Heart right ventricle (tissue), 16 donors: ENCODE measurements at regions not wholly inside any gene's neighbourhood (a gene's known extent, or its start where the extent isn't known, plus 50 kb on each side); places are given as distances from the start of the nearest gene placed in this dataset.

Experiments used
- ATAC-seq, 8 donors: fragments of 200-7000 bp; cut with Tn5 transposase; one replicate each; pipeline ENCODE4 v1.9.1; 2020; ENCODE audit warnings: mild to moderate bottlenecking in 8 of 8, moderate library complexity in 8 of 8, moderate number of reproducible peaks in 1 of 8
- DNase-seq, 2 donors: peaks; one replicate each; pipeline ENCODE4 v3.0.0-alpha.2; 2020
- H3K27ac ChIP-seq, 10 donors: fragments of 200-600 bp; sonication (generic) in 2 of 10; one replicate each; pipeline versions ENCODE4 v1.5.0 to v1.8.0; 2020 to 2022; ENCODE audit warnings: mild to moderate bottlenecking in 3 of 10
- H3K27me3 ChIP-seq, 7 donors: fragments of 200-600 bp; one replicate each; pipeline ENCODE4 v1.8.0; 2021 to 2022; ENCODE audit warnings: mild to moderate bottlenecking in 2 of 7
- H3K36me3 ChIP-seq, 9 donors: fragments of 200-600 bp; sonication (generic) in 1 of 9; one replicate each; pipeline versions ENCODE4 v1.5.0 to v1.8.0; 2020 to 2022; ENCODE audit warnings: mild to moderate bottlenecking in 2 of 9
- H3K4me1 ChIP-seq, 9 donors: fragments of 200-600 bp; sonication (generic) in 1 of 9; one replicate each; pipeline versions ENCODE4 v1.5.0 to v1.8.0; 2020 to 2022; ENCODE audit warnings: mild to moderate bottlenecking in 4 of 9
- H3K4me3 ChIP-seq, 10 donors: fragments of 200-600 bp; sonication (generic) in 2 of 10; one replicate each; pipeline versions ENCODE4 v1.5.0 to v1.8.0; 2020 to 2022; ENCODE audit warnings: mild to moderate bottlenecking in 7 of 10, moderate library complexity in 2 of 10
- H3K9me3 ChIP-seq, 11 donors: fragments of 200-600 bp in 10 of 11; sonication (generic) in 2 of 11; one replicate each; pipeline versions ENCODE4 v1.5.0 to v1.8.0; 2013 to 2022; ENCODE audit warnings: mild to moderate bottlenecking in 2 of 11, control low read depth in 1 of 11, moderate library complexity in 1 of 11
- CTCF ChIP-seq, 9 donors: fragments of 200-600 bp; sonication (generic) in 2 of 9; IDR thresholded peaks; one replicate each; pipeline versions ENCODE4 v1.5.0 to v1.8.0; 2021 to 2022; ENCODE audit warnings: antibody characterized with exemption in 9 of 9, mild to moderate bottlenecking in 5 of 9, moderate library complexity in 1 of 9
- WGBS, 2 donors: extraction: QIAGEN DNeasy Blood & Tissue Kit; methylation state at CpG; one replicate each; pipeline ENCODE4 v1.1.7; 2013; ENCODE audit warnings: inconsistent platforms in 1 of 2; 5-methylcytosine and 5-hydroxymethylcytosine counted together
- intact Hi-C, 10 donors: fragments of 100-400 bp; cut with DNase I; formaldehyde crosslinking; loops; one replicate each; pipeline versions ENCODE4 v1.11.1 to v1.14.2; 2022
- donor health status: Arrhythmogenic right ventricular cardiomyopathy.
- donor health status: ischemic (EF 13 %, LVEDD 7.1; RV severe dilation, severe dysfunction).
- donor health status: healthy with polysubstance abuse.
- donor health status: DM: no; HTN: yes; CAD: no.
- donor health status: DM: no; HTN: no; CAD: no.
- donor health status: ischemic (EF 25% LVEDD 6.9; RV normal size, moderate dysfunction).
- donor health status: ischemic (EF 25% LVEDD 5.7; RV mildly dilated, moderate dysfunction).
- donor health status: healthy.
- donor health status: DM: yes; HTN: yes; CAD: no.
- donor health status: Ischemic cardiomyopathy.
- donor health status: ischemic (EF 35%, LVEDD 5.7; RV mildly dilated, moderate dysfunction).
- donor health status: nonischemic (EF 11% LVEDD 7.7; RV severe dilation, severe dysfunction).
- donor health status: DM: yes; HTN: yes; CAD: no.
- donor health status: PGD.
- donor health status: ischemic (EF 29% LVEDD 5.4; RV normal size, mild dysfunction).
- donor health status: nonischemic (EF 23%, LVEDD 6.1; RV moderate dilation, normal function).

GRCh38 chr4:18798123-18798522 lies 776.6 kb upstream of the LCORL start:
- H3K27me3 ChIP-seq: no peaks in the 10 kb centered on the region
- ATAC-seq: peak in 3 of 8 donors; percentile 54 to 95 (median 91)
- WGBS, 2 donors: 56 to 65% methylated on average over 2 of the region's 2 CpGs
- intact Hi-C loops: no loop called here
- H3K4me3 ChIP-seq: no peak overlapping the region
- H3K36me3 ChIP-seq: no peaks in the 10 kb centered on the region
- H3K9me3 ChIP-seq: no peaks in the 10 kb centered on the region
- TF ChIP-seq CTCF (IDR thresholded peaks at IDR 0.05): no peak
- no peak for DNase-seq
- no peak overlapping the region for H3K27ac ChIP-seq
- H3K4me1 ChIP-seq: no peaks in the 10 kb centered on the region

- Histone ChIP-seq H3K9me3 (no peaks in the 10 kb centered on the region), H3K27ac (no peak overlapping the region), H3K36me3 (no peaks in the 10 kb centered on the region), H3K27me3 (no peaks in the 10 kb centered on the region), H3K4me1 (no peaks in the 10 kb centered on the region), H3K4me3 (no peak overlapping the region)
- ATAC-seq (no peak), DNase-seq (no peak)
- TF ChIP-seq CTCF (IDR thresholded peaks at IDR 0.05): no peak
- 41 to 66% methylated on average over 1 of the region's 1 CpG for WGBS, 2 donors
- intact Hi-C loops: no loop called here
Measured at GRCh38 chr4:18795794-18796193, 774.2 kb upstream of the LCORL start.

GRCh38 chr4:18777190-18777930 lies 755.8 kb upstream of the LCORL start:
- TF ChIP-seq CTCF (IDR thresholded peaks at IDR 0.05): no peak
- Histone ChIP-seq H3K27ac (no peak overlapping the region), H3K9me3 (peaks cover 0 to 38% (median 0%) of the 10 kb centered on the region in 11 donors), H3K4me3 (no peak overlapping the region), H3K4me1 (no peaks in the 10 kb centered on the region), H3K36me3 (no peaks in the 10 kb centered on the region), H3K27me3 (no peaks in the 10 kb centered on the region)
- 60 to 62% methylated on average over 4 of the region's 4 CpGs for WGBS, 2 donors
- DNase-seq (no peak), ATAC-seq (no peak)
- intact Hi-C loops: no loop called here

- intact Hi-C loops: no loop called here
- TF ChIP-seq CTCF (IDR thresholded peaks at IDR 0.05): no peak
Measured at GRCh38 chr4:18767921-18768320, 746.4 kb upstream of the LCORL start.

More at GRCh38 chr4:18767921-18768320, 746.4 kb upstream of the LCORL start:
- Histone ChIP-seq H3K4me1 (no peaks in the 10 kb centered on the region), H3K4me3 (no peak overlapping the region), H3K27me3 (no peaks in the 10 kb centered on the region), H3K9me3 (peaks cover 0 to 6% (median 0%) of the 10 kb centered on the region in 11 donors), H3K36me3 (no peaks in the 10 kb centered on the region), H3K27ac (no peak overlapping the region)
- DNase-seq (no peak), ATAC-seq (no peak)
- 81 to 85% methylated on average over 2 of the region's 2 CpGs for WGBS, 2 donors
